ENCODE measurements at regions not wholly inside any gene's neighbourhood (a gene's known extent, or its start where the extent isn't known, plus 50 kb on each side); places are given as distances from the start of the nearest gene placed in this dataset.

GRCh38 chr15:35629766-35630165, 83.8 kb upstream of the DPH6 start:
- BruUV-seq (replicated peaks), result no TSS peak
- no peaks in the 10 kb centered on the region for H3F3A ChIP-seq (ENCODE audit: insufficient read depth, low read depth)
- H3K27me3 ChIP-seq (ENCODE audit: insufficient read depth, low read depth), result no peaks in the 10 kb centered on the region
- no peak for DNase-seq
- no peaks in the 10 kb centered on the region for H3K9me2 ChIP-seq (ENCODE audit: insufficient read depth)
- H3K4me1 ChIP-seq (replicated peaks; ENCODE audit: insufficient read depth), result peaks cover 13% of the 10 kb centered on the region
- POLR2A ChIA-PET (ENCODE audit: unreplicated experiment), result no interaction called here
- H3K4me2 ChIP-seq, result peak overlapping the region; percentile 29; the same call in 1 of the 2 replicates
- intact Hi-C loops (cut with micrococcal nuclease; ENCODE audit: unreplicated experiment), result no loop called here
- H3K79me2 ChIP-seq (ENCODE audit: low read depth), result no peaks in the 10 kb centered on the region
- CTCF ChIA-PET, result no interaction called here
- no peaks in the 10 kb centered on the region for H3K9me3 ChIP-seq (ENCODE audit: insufficient read depth, low read depth)
- no peaks in the 10 kb centered on the region for H4K20me1 ChIP-seq (ENCODE audit: insufficient read depth)
- TF ChIP-seq EZH2 (IDR thresholded peaks at IDR 0.05; ENCODE audit: low read depth) (no peak), CTCF (conservative IDR thresholded peaks at IDR 0.05) (no peak)
- no peak overlapping the region for H3K27ac ChIP-seq
- H3K36me3 ChIP-seq (ENCODE audit: low read depth), result no peaks in the 10 kb centered on the region
- no peak overlapping the region for H2AFZ ChIP-seq
- no peak overlapping the region for H3K4me3 ChIP-seq

GRCh38 chr15:35630532-35630931, 84.6 kb upstream of the DPH6 start:
- TF ChIP-seq CTCF (conservative IDR thresholded peaks at IDR 0.05) (no peak), EZH2 (IDR thresholded peaks at IDR 0.05; ENCODE audit: low read depth) (no peak)
- CTCF ChIA-PET, result no interaction called here

GRCh38 chr15:35630985-35631384, 85.0 kb upstream of the DPH6 start:
- Histone ChIP-seq H3K27me3 (ENCODE audit: insufficient read depth, low read depth) (no peaks in the 10 kb centered on the region), H3K4me2 (peak overlapping the region; percentile 29; the same call in 1 of the 2 replicates)
- CTCF ChIA-PET, result interaction anchor here (0.6 kb wide), 1 partner anchor 446 kb away, joined by 3 read pairs; no protein-coding TSS in a partner anchor

More at GRCh38 chr15:35630532-35630931, 84.6 kb upstream of the DPH6 start:
- Histone ChIP-seq H3K4me3 (no peak overlapping the region), H3K36me3 (ENCODE audit: low read depth) (no peaks in the 10 kb centered on the region), H3K4me1 (replicated peaks; ENCODE audit: insufficient read depth) (peaks cover 13% of the 10 kb centered on the region), H3K9me2 (ENCODE audit: insufficient read depth) (no peaks in the 10 kb centered on the region), H3F3A (ENCODE audit: insufficient read depth, low read depth) (no peaks in the 10 kb centered on the region), H3K27me3 (ENCODE audit: insufficient read depth, low read depth) (no peaks in the 10 kb centered on the region), H2AFZ (no peak overlapping the region), H3K9me3 (ENCODE audit: insufficient read depth, low read depth) (no peaks in the 10 kb centered on the region), H3K27ac (0 out of 2 replicates have a peak overlapping the region, but pooled peaks have one; percentile 24), H4K20me1 (ENCODE audit: insufficient read depth) (no peaks in the 10 kb centered on the region), H3K4me2 (peak overlapping the region; percentile 29), H3K79me2 (ENCODE audit: low read depth) (no peaks in the 10 kb centered on the region)
- BruUV-seq (replicated peaks), result no TSS peak
- intact Hi-C loops (cut with micrococcal nuclease; ENCODE audit: unreplicated experiment), result no loop called here
- POLR2A ChIA-PET (ENCODE audit: unreplicated experiment), result interaction anchor here (0.5 kb wide), 1 partner anchor 671 kb away, joined by 5 read pairs; no protein-coding TSS in a partner anchor
- peak; percentile 32 to 64 for DNase-seq

More at GRCh38 chr15:35630985-35631384, 85.0 kb upstream of the DPH6 start:
- Histone ChIP-seq H2AFZ (no peak overlapping the region), H4K20me1 (ENCODE audit: insufficient read depth) (no peaks in the 10 kb centered on the region), H3K4me3 (no peak overlapping the region), H3K9me3 (ENCODE audit: insufficient read depth, low read depth) (no peaks in the 10 kb centered on the region), H3F3A (ENCODE audit: insufficient read depth, low read depth) (no peaks in the 10 kb centered on the region), H3K9me2 (ENCODE audit: insufficient read depth) (no peaks in the 10 kb centered on the region), H3K79me2 (ENCODE audit: low read depth) (no peaks in the 10 kb centered on the region), H3K27ac (0 out of 2 replicates have a peak overlapping the region, but pooled peaks have one; percentile 24), H3K36me3 (ENCODE audit: low read depth) (no peaks in the 10 kb centered on the region), H3K4me1 (replicated peaks; ENCODE audit: insufficient read depth) (peaks cover 13% of the 10 kb centered on the region)
- no TSS peak for BruUV-seq (replicated peaks)
- DNase-seq, result peak in 1 of 2 experiments; percentile 9
- intact Hi-C loops (cut with micrococcal nuclease; ENCODE audit: unreplicated experiment), result no loop called here
- TF ChIP-seq CTCF (conservative IDR thresholded peaks at IDR 0.05) (no peak), EZH2 (IDR thresholded peaks at IDR 0.05; ENCODE audit: low read depth) (no peak)
- POLR2A ChIA-PET (ENCODE audit: unreplicated experiment), result no interaction called here

Measured in PC-9 (cell line).